IPS-NIHi7 (cell line): ENCODE measurements at regions not wholly inside any gene's neighbourhood (a gene's known extent, or its start where the extent isn't known, plus 50 kb on each side); places are given as distances from the start of the nearest gene placed in this dataset.
A peak's percentile ranks its signal among the peaks of the same experiment; 100 is the strongest.

Experiments
- DNase-seq: peaks from one replicate; pipeline ENCODE4 v3.0.0; 2012; ENCODE audit warnings: mixed read lengths; ENCODE audit errors: extremely low spot score

DNA sequence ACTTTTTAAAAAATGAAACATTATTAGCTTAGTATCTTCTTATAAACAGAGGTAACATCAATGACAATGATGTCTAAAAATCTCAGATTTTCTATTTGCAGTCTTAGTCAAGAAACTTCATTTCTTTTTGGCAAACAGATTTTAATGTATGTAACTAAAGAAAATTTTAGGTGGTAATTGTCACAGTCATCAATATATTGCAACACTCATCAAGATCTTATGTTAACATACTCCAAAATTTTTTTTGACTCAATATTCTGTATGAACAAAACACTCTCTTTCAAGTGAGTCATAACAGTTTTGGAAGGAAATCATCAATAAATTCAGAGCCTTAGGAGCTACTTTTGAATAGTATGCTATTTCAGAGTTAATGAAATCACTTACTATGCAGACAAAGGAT is 1507.6 kb downstream of the SLITRK1 start:
- no peak for DNase-seq

DNA sequence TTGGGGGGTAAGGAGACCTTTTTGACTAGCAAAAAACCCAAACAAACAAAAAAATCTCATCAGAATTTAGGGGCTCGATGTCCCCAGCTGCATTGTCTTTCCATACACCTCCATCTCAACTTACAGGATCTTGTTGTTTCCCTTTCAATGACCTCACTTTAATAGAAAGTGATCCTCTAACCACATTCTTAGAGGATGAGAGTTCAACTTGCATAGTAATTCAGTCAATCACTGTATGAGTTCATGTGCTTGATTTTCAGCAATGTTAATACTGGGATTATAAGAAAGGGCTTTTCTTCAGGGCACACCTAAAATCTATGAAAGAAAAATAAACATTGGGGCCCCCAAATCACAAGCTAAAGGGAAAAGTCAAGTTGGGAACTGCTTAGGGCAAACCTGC is 1512.0 kb downstream of the SLITRK1 start:
- DNase-seq, result no peak

DNA sequence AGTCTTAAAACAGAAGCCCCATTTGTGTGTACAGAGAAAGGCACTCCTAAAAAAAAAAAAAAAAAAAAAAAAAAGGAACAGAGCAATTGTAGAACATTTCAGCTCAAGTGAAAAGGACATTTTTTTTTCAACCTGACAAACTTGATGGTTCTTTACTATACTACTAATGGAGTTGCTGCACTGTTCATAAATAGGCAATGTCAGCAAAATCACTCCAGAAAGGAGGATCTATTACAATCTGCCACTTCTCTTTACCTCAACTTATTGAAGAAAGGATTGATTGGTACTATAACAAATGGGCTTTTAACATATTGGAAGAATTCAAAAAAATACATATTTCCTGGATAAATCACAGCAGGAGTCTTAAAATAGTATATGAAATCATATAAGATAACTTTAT is 1517.7 kb downstream of the SLITRK1 start:
- no peak for DNase-seq

DNA sequence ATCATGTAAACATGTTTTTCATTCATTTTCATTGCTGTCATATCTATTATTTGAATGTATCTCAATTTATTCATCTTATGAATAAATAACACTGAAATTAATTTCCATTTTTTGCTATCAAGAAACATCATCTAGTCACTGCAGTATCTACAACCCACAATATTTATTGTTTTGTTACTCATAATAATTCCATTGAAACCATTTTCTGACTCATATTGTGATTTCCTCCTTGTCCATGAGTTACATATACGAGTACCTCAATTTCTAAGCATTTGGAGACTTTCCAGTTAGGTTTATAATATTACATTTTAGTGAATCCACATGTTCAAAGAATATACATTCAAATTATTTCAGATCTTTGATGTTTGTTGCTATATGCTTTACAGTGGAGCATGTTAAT is 1524.0 kb downstream of the SLITRK1 start:
- DNase-seq, result no peak

DNA sequence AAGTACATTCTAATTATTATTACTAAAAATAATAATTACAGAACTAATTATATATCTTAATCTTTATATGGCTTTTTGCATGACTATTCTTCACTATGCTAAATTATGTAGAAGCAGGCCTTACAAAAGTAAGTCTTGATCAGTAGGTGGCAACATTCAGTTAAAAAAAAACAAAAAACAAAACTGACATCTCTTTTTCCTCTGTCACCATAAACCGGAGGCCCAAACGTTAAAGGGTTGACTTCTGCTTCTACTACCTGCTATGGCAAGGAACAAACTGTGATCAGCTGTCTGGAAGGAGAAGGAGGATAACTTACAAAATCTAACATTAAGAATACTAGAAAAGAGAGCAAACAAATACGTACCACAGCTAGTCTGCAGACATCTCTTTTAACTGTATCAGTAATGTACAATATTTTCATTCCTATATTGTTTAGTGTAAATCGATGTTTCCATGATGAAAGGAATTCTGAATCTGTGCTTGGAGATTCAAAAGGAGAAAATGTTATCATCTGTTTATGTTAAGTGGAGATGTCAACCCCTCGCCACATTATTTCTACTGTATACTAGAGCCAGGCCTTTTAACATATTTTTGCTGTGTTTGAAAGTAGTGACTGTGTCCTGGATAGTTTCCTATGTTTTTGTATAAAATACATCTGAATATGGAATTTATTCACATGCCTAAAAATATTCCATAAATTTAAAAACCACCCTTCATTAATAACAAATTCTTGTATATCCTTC is 1525.4 kb downstream of the SLITRK1 start:
- peak; percentile 7 for DNase-seq

DNA sequence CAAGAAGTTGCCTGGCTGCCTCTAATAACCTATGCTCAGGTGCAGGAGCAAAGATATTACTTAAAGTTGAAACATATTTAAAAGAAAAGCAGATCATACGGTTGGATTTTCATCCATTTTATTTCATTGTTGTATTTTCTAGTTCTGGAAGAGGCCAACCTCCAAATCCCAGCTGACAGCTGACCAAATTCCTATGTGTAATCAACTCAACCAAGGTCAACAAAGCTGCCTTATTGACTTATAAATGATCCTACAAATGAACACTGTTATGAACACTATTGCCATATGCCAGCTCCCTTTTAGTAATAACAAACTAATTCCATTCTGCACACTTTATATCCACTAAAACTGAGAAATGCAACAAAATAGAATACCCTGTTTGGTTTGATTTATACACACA is 1537.4 kb downstream of the SLITRK1 start:
- DNase-seq, result no peak

DNA sequence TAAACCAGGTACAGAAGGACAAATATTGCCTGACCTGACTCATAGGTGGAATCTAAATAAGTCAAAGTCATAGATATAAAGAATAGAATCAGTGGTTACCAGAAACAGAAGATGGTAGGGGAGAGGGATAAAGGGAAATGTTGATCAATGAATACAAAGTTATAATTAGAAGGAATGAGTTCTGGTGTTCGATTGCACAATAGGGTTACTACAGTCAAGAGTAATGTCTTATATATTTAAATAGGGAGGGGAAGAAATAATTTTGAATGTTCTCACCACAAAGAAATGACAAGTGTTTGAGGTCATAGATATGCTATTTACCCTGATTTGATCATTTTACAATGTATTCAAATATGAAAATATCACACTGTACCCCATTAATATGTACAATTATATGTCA is 1541.2 kb downstream of the SLITRK1 start:
- no peak for DNase-seq

DNA sequence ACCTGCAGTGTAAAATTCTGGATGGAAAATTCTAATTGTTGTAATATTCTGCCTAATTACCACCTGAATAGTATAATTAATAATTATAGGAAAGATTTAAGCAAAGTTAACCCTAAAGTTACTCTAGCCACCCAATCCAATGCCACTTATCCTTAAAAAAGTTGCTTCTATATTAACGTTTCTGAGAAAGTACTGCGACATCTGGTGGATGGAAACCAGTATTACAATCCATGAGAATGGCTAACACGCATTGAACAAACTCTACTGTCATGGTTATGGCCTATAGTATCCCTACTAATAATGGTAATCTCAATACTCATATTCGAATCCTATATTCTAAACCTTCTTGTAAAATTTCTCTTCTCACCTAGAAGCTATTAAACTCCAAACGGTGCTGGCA is 1551.8 kb downstream of the SLITRK1 start:
- DNase-seq, result peak; percentile 28

DNA sequence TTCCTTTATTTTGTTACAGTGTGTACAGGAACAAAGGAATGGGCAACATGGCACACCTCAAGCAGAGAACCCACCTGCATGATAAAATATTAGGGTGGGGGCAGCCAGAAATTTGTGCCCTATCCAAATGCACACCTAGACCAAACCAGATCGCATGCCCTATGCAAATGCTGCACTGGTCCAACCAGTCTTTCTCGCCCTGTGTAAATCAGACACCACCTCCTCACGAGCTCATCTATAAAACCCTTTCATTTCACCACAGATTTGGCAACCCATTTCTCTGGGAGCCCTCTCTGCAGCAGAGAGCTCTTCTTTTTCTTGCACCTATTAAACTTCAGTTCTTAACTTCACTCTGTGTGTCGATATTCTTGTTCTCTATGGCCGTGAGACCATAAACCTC is 1559.2 kb downstream of the SLITRK1 start:
- DNase-seq, result no peak

DNA sequence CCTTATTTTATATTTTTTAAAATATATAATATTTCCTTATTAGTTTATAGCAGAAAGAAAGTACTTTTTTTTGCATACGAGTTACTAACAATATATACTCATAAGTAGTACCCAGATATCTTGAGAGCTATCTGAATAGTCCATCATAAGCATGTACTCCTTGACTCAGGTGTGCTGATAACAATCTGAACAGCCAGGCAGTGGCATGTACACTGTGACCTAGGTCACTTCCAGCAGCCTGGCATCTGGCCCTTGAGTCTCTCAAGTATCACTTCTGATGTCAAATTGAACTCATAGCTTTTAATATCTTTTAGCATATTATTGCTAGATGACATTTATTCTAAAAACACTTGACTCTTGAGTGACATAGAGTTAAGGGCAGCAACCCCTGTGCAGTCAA is 1576.7 kb downstream of the SLITRK1 start:
- DNase-seq, result no peak

DNA sequence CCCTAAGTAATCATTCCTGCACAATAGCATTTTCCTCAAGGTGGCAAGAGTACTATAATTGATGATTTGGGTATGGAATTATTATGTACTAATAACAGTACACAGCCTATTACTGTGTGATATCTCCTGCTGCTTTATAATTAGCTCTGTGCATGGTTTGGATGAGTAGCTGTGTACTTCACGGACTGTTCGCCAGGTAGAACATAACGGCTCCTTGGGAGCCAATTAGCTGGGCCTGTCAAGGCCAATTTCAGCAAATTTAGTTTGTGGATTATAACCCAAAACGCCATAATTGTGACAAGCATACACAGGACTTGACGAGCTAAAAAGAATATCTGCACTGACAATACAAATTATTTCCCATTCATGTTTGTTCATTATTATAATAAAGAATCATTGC is 1584.2 kb downstream of the SLITRK1 start:
- DNase-seq, result no peak

DNA sequence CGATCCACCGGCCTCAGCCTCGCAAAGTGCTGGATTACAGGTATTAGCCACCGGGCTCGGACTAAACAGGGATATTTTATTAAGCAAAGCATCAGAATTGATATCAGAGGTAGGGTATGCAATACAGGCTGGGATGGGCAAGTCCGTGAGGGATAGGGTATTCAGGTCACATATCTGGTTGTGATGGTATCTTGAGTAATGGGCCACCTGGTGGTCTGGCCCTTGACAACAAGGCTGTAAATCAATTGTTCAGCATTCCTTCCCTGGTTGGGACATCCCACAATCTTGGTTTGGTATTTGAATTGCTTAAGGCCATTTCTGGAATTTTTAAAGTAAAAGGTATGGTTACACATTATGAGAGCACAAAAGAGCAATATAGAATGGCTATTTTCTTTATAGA is 1588.0 kb downstream of the SLITRK1 start:
- DNase-seq, result peak; percentile 22

DNA sequence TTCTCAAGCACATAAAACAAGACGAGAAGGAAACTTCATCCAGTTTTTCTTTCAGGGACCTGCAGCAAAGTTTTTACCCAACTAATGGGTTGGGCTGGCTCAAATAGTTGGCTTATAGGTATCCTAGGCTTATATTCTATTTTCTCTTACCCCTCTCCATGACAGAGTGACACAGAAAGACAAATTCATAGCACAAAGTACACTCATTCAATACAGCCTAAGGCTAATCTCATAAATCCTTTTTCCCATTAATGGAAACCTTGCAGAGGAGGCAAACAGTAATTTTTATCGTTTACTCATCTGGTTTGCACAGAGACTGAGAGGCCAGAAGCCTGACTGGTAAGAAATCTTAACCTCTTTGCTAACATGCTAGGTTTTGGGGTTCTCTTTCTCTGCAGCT is 1589.9 kb downstream of the SLITRK1 start:
- DNase-seq, result no peak

DNA sequence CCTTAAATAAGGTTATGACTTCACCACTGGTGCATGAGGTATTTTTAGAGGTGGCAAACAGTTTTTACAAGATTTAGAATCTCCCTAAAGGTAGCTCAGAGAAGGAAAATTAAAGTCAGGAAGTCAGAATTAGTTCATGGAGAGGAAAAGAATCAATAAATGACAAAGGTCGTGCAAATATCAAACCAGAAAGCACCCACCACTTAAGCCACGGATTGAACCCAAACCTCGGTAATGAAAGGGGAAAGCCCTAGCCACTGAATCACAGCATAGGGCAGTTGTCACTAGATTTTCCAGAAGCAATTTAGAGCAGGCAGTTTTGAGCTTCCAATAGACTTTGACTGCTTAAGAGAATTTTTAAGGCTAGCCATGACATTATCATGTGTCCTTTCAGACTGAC is 1590.4 kb downstream of the SLITRK1 start:
- no peak for DNase-seq

DNA sequence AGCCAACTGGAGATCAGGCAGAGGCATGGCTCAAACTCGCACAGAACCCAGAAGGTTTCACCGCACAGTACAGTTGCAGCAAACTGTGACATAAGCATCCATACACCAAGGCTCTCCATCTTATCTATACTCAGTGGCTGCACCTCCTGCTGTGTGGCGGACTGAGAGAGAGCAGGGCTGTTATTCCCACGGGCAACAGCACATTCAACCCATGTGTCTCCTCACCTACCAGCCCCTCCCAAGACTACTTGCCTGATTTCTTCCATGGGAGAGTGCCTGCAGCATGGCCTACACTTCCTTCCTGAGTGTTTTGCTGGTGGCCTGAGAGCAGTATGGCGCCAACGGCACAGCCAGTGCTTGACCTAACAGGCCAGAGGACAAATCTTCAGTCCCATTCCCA is 1606.6 kb downstream of the SLITRK1 start:
- no peak for DNase-seq

DNA sequence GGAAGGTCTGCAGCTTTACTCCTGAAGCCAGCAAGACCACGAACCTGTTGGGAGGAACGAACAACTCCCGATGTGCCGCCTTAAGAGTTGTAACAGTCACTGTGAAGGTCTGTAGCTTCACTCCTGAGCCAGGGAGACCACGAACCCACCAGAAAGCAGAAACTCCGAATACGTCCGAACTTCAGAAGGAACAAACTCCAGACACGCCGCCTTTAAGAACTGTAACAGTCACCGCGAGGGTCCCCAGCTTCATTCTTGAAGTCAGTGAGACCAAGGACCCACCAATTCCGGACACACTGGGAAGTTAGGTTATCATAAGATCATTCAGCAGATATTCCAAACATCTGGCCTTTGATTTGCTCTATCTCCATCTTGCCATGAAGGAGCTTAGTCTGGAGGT is 1623.0 kb downstream of the SLITRK1 start:
- DNase-seq, result no peak

DNA sequence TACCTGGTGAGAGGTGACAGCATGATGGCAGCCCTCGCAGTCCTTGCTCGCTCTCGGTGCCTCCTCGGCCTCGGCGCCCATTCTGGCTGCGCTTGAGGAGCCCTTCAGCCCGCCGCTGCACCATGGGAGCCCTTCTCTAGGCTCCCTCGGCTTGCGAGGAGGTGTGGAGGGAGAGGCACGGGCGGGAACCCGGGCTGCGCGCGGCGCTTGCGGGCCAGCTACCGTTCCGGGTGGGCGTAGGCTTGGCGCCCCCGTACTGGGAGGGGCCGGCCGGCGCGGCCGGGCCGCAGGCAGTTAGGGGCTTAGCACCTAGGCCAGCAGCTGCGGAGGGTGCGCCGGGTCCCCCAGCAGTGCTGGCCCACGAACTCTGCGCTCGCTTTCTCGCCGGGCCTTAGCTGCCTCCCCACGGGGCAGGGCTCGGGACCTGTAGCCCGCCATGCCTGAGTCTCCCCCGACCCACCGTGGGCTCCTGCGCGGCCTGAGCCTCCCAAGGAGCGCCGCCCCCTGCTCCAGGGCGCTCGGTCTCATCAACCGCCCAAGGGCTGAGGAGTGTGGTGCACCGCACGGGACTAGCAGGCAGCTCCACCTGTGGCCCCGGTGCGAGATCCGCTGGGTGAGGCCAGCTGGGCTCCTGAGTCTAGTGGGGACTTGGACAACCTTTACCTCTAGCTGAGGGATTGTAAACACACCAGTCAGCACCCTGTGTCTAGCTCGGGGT is 1624.3 kb downstream of the SLITRK1 start:
- no peak for DNase-seq

DNA sequence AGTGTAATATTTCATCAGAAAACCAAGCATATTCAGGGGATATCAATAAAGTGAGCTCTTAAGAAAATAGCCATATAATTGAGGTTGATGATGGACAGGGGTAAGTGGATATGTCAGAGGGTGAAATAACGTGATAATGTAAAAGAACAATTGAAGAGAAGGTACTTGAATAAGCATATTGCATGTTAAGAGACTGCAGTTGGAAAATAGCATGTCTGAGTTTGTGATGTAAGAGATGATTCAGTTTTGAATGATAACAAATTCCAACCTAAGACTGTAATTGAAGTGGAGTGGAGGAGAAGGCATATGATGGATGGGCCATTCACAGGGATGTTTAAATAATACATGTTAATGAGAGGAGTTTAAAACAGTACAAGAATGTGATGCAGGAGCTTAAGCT is 1633.5 kb downstream of the SLITRK1 start:
- no peak for DNase-seq

DNA sequence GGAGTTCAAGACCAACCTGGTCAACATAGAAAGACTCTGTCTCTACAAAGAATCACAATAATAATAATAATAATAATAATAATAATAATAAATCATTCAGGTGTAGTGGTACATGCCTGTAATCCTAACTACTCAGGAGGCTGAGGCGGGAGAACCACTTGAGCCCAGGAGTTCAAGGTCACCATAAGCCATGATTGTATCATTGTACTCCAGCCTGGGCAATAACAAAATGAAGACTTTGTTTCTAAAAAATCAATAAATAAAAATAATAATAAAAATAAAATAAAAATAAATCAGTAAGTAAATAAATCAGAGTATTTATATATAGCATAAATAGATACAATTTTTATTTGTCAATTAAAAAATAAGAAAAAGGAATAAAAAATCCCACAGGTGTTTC is 1636.4 kb downstream of the SLITRK1 start:
- no peak for DNase-seq

DNA sequence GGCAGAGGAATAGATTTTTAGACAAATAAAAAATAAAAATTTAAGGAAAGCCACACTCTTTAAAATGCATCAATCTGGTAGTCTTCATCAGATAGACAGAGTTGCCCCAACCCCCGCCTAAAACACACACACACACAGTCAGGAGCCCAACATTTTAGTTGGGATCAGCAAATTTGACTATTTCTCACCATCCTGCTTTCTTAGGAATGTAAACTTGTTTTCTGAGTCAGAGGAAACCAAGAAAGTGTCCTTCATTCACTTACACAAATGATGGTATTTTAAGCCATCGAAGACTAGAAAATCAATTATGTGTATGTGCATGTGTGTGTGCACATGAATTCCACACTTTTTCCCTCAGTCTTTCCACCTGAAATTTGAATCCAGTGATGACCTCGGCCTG is 1657.5 kb downstream of the SLITRK1 start:
- no peak for DNase-seq

DNA sequence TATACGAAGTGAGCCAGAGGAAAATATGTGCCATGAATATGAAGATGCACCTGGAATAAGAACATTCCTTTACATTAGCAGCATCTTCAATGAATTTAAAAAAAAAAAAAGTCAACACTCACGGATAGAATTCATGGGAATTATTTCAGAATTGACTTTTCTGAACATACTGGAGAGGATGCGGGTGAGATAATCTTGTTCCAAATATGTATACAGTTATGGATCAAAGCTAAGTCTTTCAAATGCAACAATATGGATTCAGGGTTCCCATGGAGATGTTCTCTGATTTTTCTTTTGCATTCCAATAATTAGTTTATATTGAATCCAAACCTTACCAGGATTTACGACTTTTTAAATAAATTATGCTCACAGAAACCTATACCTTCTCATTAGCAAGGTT is 1660.7 kb downstream of the SLITRK1 start:
- no peak for DNase-seq

DNA sequence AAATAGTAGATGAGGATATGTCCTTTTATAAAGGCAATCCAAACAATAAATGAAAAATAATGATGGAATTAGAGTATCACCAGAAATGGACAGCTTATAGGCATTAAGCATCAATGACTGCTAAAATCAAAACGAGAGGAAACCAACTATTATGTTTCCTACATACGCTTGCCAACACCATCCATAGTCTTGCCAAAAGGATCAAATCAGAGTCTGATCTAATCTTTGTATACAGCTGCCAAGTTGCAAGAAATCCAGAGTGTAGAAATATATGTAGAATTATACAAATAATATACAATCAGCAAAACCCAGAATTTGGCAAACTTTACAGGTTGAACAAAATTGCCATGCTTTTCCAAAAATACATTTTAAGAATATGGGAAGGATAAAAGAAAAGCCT is 1661.6 kb downstream of the SLITRK1 start:
- DNase-seq, result no peak

DNA sequence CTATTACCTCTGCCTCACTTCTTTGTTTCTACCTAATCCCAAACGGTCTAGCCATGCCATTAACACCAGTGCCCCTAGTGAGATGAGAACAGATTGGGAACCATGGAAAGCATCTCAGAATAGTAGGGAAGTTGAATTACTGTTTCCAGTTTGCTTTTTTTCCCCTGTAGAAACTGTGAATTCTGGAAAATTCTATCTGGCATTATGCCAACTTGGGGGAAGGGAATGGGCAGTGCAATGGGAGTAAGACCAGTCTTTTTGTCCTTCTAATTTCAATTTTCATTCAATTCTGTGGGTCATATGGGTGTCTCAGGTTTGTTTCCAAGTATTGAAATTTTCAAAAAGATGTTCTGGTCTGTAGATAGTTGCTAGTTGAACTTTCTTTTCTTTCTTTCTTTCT is 1666.1 kb downstream of the SLITRK1 start:
- DNase-seq, result no peak

DNA sequence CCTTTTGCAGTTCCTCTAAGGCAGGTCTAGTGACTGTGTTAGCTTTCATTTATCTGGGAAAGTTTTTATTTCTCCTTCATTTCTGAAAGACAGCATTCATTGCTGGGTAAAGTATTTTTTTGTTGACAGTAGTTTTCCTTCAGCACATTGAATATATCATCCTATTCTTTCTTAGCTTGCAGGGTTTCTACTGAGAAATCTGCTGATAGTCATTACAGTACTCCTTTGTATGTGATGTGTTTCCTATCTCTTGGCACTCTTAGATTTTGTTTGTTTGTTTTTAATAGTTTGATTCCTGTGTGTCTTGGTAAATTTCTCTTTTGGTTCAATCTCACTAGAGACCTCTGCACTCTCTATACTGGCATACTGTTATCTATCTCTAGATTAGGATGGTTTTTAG is 1667.9 kb downstream of the SLITRK1 start:
- no peak for DNase-seq
